Glutamatergic neuron (in vitro differentiated cells): ENCODE measurements at regions not wholly inside any gene's neighbourhood (a gene's known extent, or its start where the extent isn't known, plus 50 kb on each side); places are given as distances from the start of the nearest gene placed in this dataset.

ENCODE experiments used
- DNase-seq: peaks from one replicate; pipeline ENCODE4 v3.0.0; 2022
- H3K27ac Mint-ChIP-seq: one replicate; pipeline ENCODE4 v1.8.0; 2020; ENCODE audit warnings: mild to moderate bottlenecking, mixed read lengths, inconsistent platforms; ENCODE audit not compliant: unreplicated experiment
- H3K27me3 Mint-ChIP-seq: one replicate; pipeline ENCODE4 v1.8.0; 2020; ENCODE audit warnings: mild to moderate bottlenecking, moderate library complexity, mixed read lengths, inconsistent platforms; ENCODE audit not compliant: unreplicated experiment
- H3K36me3 Mint-ChIP-seq: one replicate; pipeline ENCODE4 v1.8.0; 2020; ENCODE audit warnings: mild to moderate bottlenecking, mixed read lengths, inconsistent platforms; ENCODE audit not compliant: unreplicated experiment
- H3K4me1 Mint-ChIP-seq: one replicate; pipeline ENCODE4 v1.8.0; 2020; ENCODE audit warnings: mild to moderate bottlenecking, low read depth, mixed read lengths, inconsistent platforms; ENCODE audit not compliant: unreplicated experiment
- H3K4me3 Mint-ChIP-seq: one replicate; pipeline ENCODE4 v1.8.0; 2020; ENCODE audit warnings: mild to moderate bottlenecking, mixed read lengths, inconsistent platforms; ENCODE audit not compliant: unreplicated experiment
- H3K9me3 Mint-ChIP-seq: one replicate; pipeline ENCODE4 v1.8.0; 2020; ENCODE audit warnings: mild to moderate bottlenecking, moderate library complexity, mixed read lengths, inconsistent platforms; ENCODE audit not compliant: unreplicated experiment
- CTCF ChIP-seq: fragments of 200-600 bp; sonication (generic); IDR thresholded peaks from one replicate; pipeline ENCODE4 v1.5.0; 2021; ENCODE audit not compliant: partially characterized antibody, unreplicated experiment

GRCh38 chr12:59867689-59868088, 271.9 kb downstream of the SLC16A7 start:
- Mint-ChIP-seq H3K9me3 (no peaks in the 10 kb centered on the region), H3K4me3 (no peak overlapping the region), H3K27me3 (no peaks in the 10 kb centered on the region), H3K27ac (no peak overlapping the region), H3K36me3 (no peaks in the 10 kb centered on the region), H3K4me1 (no peaks in the 10 kb centered on the region)
- no peak for DNase-seq
- TF ChIP-seq CTCF = no peak

GRCh38 chr12:59871779-59872178, 275.9 kb downstream of the SLC16A7 start:
- no peak for TF ChIP-seq CTCF
- H3K27ac Mint-ChIP-seq = no peak overlapping the region
- H3K4me1 Mint-ChIP-seq = no peaks in the 10 kb centered on the region
- H3K36me3 Mint-ChIP-seq = no peaks in the 10 kb centered on the region
- H3K4me3 Mint-ChIP-seq = no peak overlapping the region
- no peak for DNase-seq
- H3K27me3 Mint-ChIP-seq = no peaks in the 10 kb centered on the region
- H3K9me3 Mint-ChIP-seq = no peaks in the 10 kb centered on the region

- no peak for TF ChIP-seq CTCF
- no peak overlapping the region for H3K4me3 Mint-ChIP-seq
- H3K36me3 Mint-ChIP-seq = no peaks in the 10 kb centered on the region
- no peak for DNase-seq
- no peaks in the 10 kb centered on the region for H3K9me3 Mint-ChIP-seq
- H3K27me3 Mint-ChIP-seq = no peaks in the 10 kb centered on the region
- H3K27ac Mint-ChIP-seq = no peak overlapping the region
- H3K4me1 Mint-ChIP-seq = no peaks in the 10 kb centered on the region
Observed at GRCh38 chr12:59873136-59873535, 277.3 kb downstream of the SLC16A7 start.

- H3K27me3 Mint-ChIP-seq = no peaks in the 10 kb centered on the region
- no peaks in the 10 kb centered on the region for H3K9me3 Mint-ChIP-seq
- no peak for TF ChIP-seq CTCF
Observed at GRCh38 chr12:59874781-59875180, 279.0 kb downstream of the SLC16A7 start.

GRCh38 chr12:59886131-59886733, 290.4 kb downstream of the SLC16A7 start:
- no peak for TF ChIP-seq CTCF
- H3K4me1 Mint-ChIP-seq = no peaks in the 10 kb centered on the region
- no peaks in the 10 kb centered on the region for H3K27me3 Mint-ChIP-seq
- no peaks in the 10 kb centered on the region for H3K9me3 Mint-ChIP-seq
- no peak overlapping the region for H3K27ac Mint-ChIP-seq
- no peak for DNase-seq
- H3K4me3 Mint-ChIP-seq = no peak overlapping the region
- H3K36me3 Mint-ChIP-seq = no peaks in the 10 kb centered on the region

More at GRCh38 chr12:59874781-59875180, 279.0 kb downstream of the SLC16A7 start:
- no peak overlapping the region for H3K27ac Mint-ChIP-seq
- no peaks in the 10 kb centered on the region for H3K36me3 Mint-ChIP-seq
- no peak for DNase-seq
- H3K4me3 Mint-ChIP-seq = no peak overlapping the region
- no peaks in the 10 kb centered on the region for H3K4me1 Mint-ChIP-seq
